HepG2 (cell line): ENCODE measurements at regions not wholly inside any gene's neighbourhood (a gene's known extent, or its start where the extent isn't known, plus 50 kb on each side); places are given as distances from the start of the nearest gene placed in this dataset.

Experiments
- ARHGAP35 ChIP-seq: sonication (generic); formaldehyde crosslinking; IDR thresholded peaks from 2 replicates; pipeline ENCODE4 v1.9.0; 2022; ENCODE audit warnings: mild to moderate bottlenecking, inconsistent platforms, moderate library complexity, missing genetic modification reagents, borderline replicate concordance
- CREB1 ChIP-seq, 2 experiments: fragments of 450-650 bp in 1 of 2; IDR thresholded peaks; 2 replicates each; pipeline ENCODE4 v1.6.1; 2016 to 2017; ENCODE audit warnings: control low read depth in 1 of 2, mild to moderate bottlenecking in 1 of 2, missing compliant biosample characterization in 1 of 2, missing genetic modification characterization in 1 of 2
- GABPA ChIP-seq, 2 experiments: IDR thresholded peaks; 2 replicates each; pipeline ENCODE4 v1.6.1; 2011 to 2016; ENCODE audit warnings: low read depth in 2 of 2, low read length in 1 of 2, missing biosample characterization in 1 of 2, missing genetic modification characterization in 1 of 2
- HNRNPK ChIP-seq: fragments of 200-400 bp; formaldehyde crosslinking; IDR thresholded peaks from 2 replicates; pipeline ENCODE4 v1.6.1; 2018; ENCODE audit warnings: low read length, low read depth, moderate library complexity, mild to moderate bottlenecking; ENCODE audit not compliant: poor library complexity, severe bottlenecking
- HOXD1 ChIP-seq: sonication (generic); formaldehyde crosslinking; IDR thresholded peaks from 2 replicates; pipeline ENCODE4 v1.5.0; 2020; ENCODE audit warnings: missing genetic modification reagents
- KDM3A ChIP-seq: IDR thresholded peaks from 2 replicates; pipeline ENCODE4 v1.6.1; 2018; ENCODE audit warnings: low read depth, missing compliant biosample characterization
- KLF11 ChIP-seq: IDR thresholded peaks from 2 replicates; pipeline ENCODE4 v1.6.1; 2016; ENCODE audit warnings: missing compliant biosample characterization
- PHB2 ChIP-seq: fragments of 450-650 bp; IDR thresholded peaks from 2 replicates; pipeline ENCODE4 v1.6.1; 2018; ENCODE audit not compliant: partially characterized antibody
- POGZ ChIP-seq: sonication (generic); formaldehyde crosslinking; IDR thresholded peaks from 2 replicates; pipeline ENCODE4 v1.4.0; 2020; ENCODE audit warnings: mild to moderate bottlenecking, missing genetic modification reagents
- RARA ChIP-seq: IDR thresholded peaks from 2 replicates; pipeline ENCODE4 v1.6.1; 2016; ENCODE audit warnings: missing genetic modification reagents, missing compliant biosample characterization
- REXO4 ChIP-seq: sonication (generic); formaldehyde crosslinking; IDR thresholded peaks from 2 replicates; pipeline ENCODE4 v1.8.0; 2022; ENCODE audit warnings: missing genetic modification reagents, mild to moderate bottlenecking, borderline replicate concordance
- ZFAT ChIP-seq: sonication (generic); formaldehyde crosslinking; conservative IDR thresholded peaks from 2 replicates; pipeline ENCODE4 v1.8.1; 2023; ENCODE audit warnings: missing genetic modification reagents, inconsistent platforms
- ZNF670 ChIP-seq: sonication (generic); formaldehyde crosslinking; IDR thresholded peaks from 2 replicates; pipeline ENCODE4 v1.8.0; 2022; ENCODE audit warnings: mild to moderate bottlenecking, missing genetic modification reagents, borderline replicate concordance
- ZSCAN20 ChIP-seq: sonication (generic); formaldehyde crosslinking; IDR thresholded peaks from 2 replicates; pipeline ENCODE4 v1.4.0; 2020; ENCODE audit warnings: missing genetic modification reagents, mild to moderate bottlenecking, borderline replicate concordance
- TF ChIP-seq, protein P1 (sequence below): sonication (generic); formaldehyde crosslinking; IDR thresholded peaks from 2 replicates; pipeline ENCODE4 v1.8.0; 2022; ENCODE audit warnings: mild to moderate bottlenecking, missing genetic modification reagents; ENCODE audit not compliant: insufficient replicate concordance
- TF ChIP-seq, protein P2 (sequence below): IDR thresholded peaks from 2 replicates; pipeline ENCODE4 v1.6.1; 2016; ENCODE audit warnings: control low read depth
- TF ChIP-seq, protein P3 (sequence below): sonication (generic); formaldehyde crosslinking; IDR thresholded peaks from 2 replicates; pipeline ENCODE4 v1.5.1; 2020; ENCODE audit warnings: missing genetic modification reagents, mild to moderate bottlenecking, borderline replicate concordance
- TF ChIP-seq, protein P4 (sequence below): sonication (generic); formaldehyde crosslinking; IDR thresholded peaks from 2 replicates; pipeline ENCODE4 v1.8.0; 2023; ENCODE audit warnings: mild to moderate bottlenecking, missing genetic modification reagents
- TF ChIP-seq, protein P5 (sequence below): IDR thresholded peaks from 2 replicates; pipeline ENCODE4 v1.6.1; 2012; ENCODE audit warnings: low read depth, low read length, improper control_type of control experiment

DNA sequence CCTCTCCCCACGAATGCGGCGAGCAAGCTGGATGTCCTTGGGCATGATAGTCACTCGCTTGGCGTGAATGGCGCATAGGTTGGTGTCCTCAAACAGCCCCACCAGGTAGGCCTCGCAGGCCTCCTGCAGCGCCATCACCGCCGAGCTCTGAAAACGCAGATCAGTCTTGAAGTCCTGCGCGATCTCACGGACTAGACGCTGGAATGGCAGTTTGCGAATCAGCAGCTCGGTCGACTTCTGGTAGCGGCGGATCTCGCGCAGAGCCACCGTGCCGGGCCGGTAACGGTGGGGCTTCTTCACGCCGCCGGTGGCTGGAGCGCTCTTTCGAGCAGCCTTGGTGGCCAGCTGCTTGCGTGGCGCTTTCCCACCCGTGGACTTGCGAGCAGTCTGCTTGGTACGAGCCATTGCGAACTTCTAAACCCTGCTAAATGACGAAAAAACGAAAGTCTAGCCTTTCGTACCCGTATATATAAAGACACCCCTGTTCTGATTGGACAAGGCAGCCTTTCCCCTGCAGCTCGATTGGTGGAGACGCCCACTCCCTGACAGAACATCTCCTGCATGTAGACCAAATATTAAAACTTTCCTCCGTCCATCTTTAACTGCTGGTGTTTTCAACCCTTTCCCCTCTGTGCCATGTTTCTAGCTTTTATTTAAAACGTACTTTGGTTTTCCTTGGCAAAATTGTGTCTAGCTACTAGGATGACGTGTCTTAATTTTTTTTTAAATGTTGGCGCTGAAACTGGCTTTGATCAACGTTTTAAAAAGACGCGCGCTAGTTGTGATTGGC lies 109.8 kb downstream of the HFE start (continued):
- TF ChIP-seq ZSCAN20 (CRISPR knock-in tag) (0 out of 2 replicates have a peak, but pooled peaks have one; percentile 14), ZNF670 (CRISPR knock-in tag) (no peak; the same call in 1 of the 2 replicates), REXO4 (CRISPR knock-in tag) (no peak), ARHGAP35 (CRISPR knock-in tag) (peak; percentile 97), RARA (CRISPR knock-in tag) (no peak; the same call in 1 of the 2 replicates), GABPA (IDR thresholded peaks at IDR 0.05; ENCODE audit: low read depth, low read length) (no peak), GABPA (CRISPR knock-in tag; IDR thresholded peaks at IDR 0.05; ENCODE audit: low read depth) (no peak), HNRNPK (no peak), PHB2 (no peak), CREB1 (IDR thresholded peaks at IDR 0.05) (peak; percentile 67), CREB1 (CRISPR knock-in tag; IDR thresholded peaks at IDR 0.05) (no peak; the same call in 1 of the 2 replicates), KLF11 (CRISPR knock-in tag) (peak; percentile 78), KDM3A (CRISPR knock-in tag) (peak; percentile 75), ZFAT (CRISPR knock-in tag) (peak; percentile 89), POGZ (CRISPR knock-in tag) (peak; percentile 65), HOXD1 (CRISPR knock-in tag) (peak; percentile 67; the same call in 1 of the 2 replicates)
- TF ChIP-seq, protein P1, sequence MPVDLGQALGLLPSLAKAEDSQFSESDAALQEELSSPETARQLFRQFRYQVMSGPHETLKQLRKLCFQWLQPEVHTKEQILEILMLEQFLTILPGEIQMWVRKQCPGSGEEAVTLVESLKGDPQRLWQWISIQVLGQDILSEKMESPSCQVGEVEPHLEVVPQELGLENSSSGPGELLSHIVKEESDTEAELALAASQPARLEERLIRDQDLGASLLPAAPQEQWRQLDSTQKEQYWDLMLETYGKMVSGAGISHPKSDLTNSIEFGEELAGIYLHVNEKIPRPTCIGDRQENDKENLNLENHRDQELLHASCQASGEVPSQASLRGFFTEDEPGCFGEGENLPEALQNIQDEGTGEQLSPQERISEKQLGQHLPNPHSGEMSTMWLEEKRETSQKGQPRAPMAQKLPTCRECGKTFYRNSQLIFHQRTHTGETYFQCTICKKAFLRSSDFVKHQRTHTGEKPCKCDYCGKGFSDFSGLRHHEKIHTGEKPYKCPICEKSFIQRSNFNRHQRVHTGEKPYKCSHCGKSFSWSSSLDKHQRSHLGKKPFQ, result no peak
- TF ChIP-seq, protein P2, sequence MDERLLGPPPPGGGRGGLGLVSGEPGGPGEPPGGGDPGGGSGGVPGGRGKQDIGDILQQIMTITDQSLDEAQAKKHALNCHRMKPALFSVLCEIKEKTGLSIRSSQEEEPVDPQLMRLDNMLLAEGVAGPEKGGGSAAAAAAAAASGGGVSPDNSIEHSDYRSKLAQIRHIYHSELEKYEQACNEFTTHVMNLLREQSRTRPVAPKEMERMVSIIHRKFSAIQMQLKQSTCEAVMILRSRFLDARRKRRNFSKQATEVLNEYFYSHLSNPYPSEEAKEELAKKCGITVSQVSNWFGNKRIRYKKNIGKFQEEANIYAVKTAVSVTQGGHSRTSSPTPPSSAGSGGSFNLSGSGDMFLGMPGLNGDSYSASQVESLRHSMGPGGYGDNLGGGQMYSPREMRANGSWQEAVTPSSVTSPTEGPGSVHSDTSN (CRISPR knock-in tag), result no peak
- TF ChIP-seq, protein P3, sequence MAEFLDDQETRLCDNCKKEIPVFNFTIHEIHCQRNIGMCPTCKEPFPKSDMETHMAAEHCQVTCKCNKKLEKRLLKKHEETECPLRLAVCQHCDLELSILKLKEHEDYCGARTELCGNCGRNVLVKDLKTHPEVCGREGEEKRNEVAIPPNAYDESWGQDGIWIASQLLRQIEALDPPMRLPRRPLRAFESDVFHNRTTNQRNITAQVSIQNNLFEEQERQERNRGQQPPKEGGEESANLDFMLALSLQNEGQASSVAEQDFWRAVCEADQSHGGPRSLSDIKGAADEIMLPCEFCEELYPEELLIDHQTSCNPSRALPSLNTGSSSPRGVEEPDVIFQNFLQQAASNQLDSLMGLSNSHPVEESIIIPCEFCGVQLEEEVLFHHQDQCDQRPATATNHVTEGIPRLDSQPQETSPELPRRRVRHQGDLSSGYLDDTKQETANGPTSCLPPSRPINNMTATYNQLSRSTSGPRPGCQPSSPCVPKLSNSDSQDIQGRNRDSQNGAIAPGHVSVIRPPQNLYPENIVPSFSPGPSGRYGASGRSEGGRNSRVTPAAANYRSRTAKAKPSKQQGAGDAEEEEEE (CRISPR knock-in tag), result no peak
- TF ChIP-seq, protein P4, sequence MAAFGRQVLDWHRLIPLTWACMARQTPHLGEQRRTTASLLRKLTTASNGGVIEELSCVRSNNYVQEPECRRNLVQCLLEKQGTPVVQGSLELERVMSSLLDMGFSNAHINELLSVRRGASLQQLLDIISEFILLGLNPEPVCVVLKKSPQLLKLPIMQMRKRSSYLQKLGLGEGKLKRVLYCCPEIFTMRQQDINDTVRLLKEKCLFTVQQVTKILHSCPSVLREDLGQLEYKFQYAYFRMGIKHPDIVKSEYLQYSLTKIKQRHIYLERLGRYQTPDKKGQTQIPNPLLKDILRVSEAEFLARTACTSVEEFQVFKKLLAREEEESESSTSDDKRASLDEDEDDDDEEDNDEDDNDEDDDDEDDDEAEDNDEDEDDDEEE (CRISPR knock-in tag), result peak; percentile 73
- TF ChIP-seq, protein P5, sequence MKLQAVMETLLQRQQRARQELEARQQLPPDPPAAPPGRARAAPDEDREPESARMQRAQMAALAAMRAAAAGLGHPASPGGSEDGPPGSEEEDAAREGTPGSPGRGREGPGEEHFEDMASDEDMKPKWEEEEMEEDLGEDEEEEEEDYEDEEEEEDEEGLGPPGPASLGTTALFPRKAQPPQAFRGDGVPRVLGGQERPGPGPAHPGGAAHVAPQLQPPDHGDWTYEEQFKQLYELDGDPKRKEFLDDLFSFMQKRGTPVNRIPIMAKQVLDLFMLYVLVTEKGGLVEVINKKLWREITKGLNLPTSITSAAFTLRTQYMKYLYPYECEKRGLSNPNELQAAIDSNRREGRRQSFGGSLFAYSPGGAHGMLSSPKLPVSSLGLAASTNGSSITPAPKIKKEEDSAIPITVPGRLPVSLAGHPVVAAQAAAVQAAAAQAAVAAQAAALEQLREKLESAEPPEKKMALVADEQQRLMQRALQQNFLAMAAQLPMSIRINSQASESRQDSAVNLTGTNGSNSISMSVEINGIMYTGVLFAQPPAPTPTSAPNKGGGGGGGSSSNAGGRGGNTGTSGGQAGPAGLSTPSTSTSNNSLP, result peak; percentile 8
